ENCODE measurements at regions not wholly inside any gene's neighbourhood (a gene's known extent, or its start where the extent isn't known, plus 50 kb on each side); places are given as distances from the start of the nearest gene placed in this dataset.
"Not testable (repeated sequence)": the region's sequence is repeated elsewhere in the genome, so short reads cannot be mapped to it uniquely, and the experiment has no call there.

DNA sequence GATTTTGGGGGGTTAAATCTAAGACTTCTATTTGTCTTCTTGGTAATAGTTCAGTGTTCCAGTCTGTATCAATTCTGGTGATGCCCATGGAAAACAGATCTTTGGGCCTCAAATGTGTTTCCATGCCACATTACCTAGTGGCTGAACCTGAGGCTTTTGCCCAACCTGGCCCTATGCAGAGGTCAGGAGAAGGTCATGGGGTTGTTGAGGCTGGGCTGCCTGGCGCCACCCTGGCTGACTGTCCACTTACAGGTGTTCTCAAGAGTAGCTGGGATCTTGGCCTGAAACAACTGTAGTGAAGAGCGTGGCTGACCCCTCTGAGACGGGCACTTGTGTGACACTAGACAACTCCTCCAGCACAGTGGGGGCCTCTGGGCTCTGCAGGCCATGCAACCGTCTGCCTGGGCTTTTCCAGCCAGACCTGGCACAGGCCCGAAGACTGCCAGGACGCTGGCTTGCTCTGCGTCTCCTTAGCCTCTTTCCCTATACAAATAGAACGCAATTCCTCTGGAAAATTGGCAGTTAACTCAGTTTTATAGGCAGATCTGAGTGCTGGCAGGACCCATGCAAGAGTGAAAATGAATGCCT is 127.8 kb downstream of the TRIM43 start:
- WGBS, 2 donors = 85 to 91% methylated on average over 8 of the region's 8 CpGs
- no peaks in the 10 kb centered on the region for H3K9me3 ChIP-seq
- no peak for DNase-seq
- no peaks in the 10 kb centered on the region for H3K4me1 ChIP-seq
- TF ChIP-seq EP300 (IDR thresholded peaks at IDR 0.05) (no peak), CTCF (IDR thresholded peaks at IDR 0.05) (no peak), POLR2A (IDR thresholded peaks at IDR 0.05) (no peak), POLR2AphosphoS5 (IDR thresholded peaks at IDR 0.05) (no peak)
- H3K27me3 ChIP-seq = no peaks in the 10 kb centered on the region
- H3K4me3 ChIP-seq = no peak overlapping the region
- intact Hi-C loops (cut with DNase I) = no loop called here
- no peak overlapping the region for H3K27ac ChIP-seq
- H3K36me3 ChIP-seq = no peaks in the 10 kb centered on the region

- intact Hi-C loops (cut with DNase I) = no loop called here
- WGBS, 2 donors = 93 to 95% methylated on average over 8 of the region's 8 CpGs
- TF ChIP-seq EP300 (IDR thresholded peaks at IDR 0.05) (no peak), CTCF (IDR thresholded peaks at IDR 0.05) (no peak), POLR2AphosphoS5 (IDR thresholded peaks at IDR 0.05) (no peak), POLR2A (IDR thresholded peaks at IDR 0.05) (no peak)
These were observed 129.9 kb downstream of the TRIM43 start for GRCh38 chr2:95721726-95722125.

DNA sequence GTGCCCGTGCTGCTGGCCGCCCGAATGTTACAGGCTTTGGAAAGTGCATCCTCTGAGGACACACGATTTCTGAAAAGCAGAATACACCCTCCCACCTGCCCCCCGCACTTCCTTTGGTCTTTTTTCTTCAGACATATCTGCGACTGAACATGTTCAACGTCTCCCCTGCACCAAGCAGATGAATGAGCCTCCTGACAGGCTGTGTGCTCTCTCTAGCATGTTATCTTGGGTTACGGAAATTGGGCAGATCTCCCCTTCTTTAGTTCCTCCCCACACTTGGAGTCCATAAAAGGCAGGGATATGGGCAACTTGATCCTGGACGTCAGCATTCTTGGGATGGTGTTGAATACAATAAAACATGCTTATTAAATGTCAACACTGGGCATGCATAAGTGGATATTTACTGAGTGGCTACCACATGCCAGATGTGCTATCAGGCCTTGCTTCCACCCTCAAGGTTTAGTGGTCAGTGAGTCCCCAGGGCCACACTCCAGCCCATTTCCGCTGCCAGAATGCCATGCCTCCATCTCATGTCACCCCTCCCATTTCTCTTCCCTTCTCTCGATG is 130.4 kb downstream of the TRIM43 start:
- TF ChIP-seq POLR2A (IDR thresholded peaks at IDR 0.05) = no peak
- no peak for TF ChIP-seq POLR2AphosphoS5 (IDR thresholded peaks at IDR 0.05)
- TF ChIP-seq CTCF (IDR thresholded peaks at IDR 0.05) = no peak
- TF ChIP-seq EP300 (IDR thresholded peaks at IDR 0.05) = no peak
- intact Hi-C loops (cut with DNase I) = no loop called here
- 88% methylated on average over 11 of the region's 11 CpGs for WGBS, 2 donors

More at GRCh38 chr2:95721726-95722125, 129.9 kb downstream of the TRIM43 start:
- Histone ChIP-seq H3K4me3 (no peak overlapping the region), H3K4me1 (no peaks in the 10 kb centered on the region), H3K9me3 (no peaks in the 10 kb centered on the region), H3K27me3 (no peaks in the 10 kb centered on the region), H3K27ac (no peak overlapping the region), H3K36me3 (no peaks in the 10 kb centered on the region)
- no peak for DNase-seq

GRCh38 chr2:95723627-95724210 is 131.9 kb downstream of the TRIM43 start:
- intact Hi-C loops (cut with DNase I); H3K27me3 ChIP-seq; H3K27ac ChIP-seq; DNase-seq; H3K36me3 ChIP-seq; H3K4me3 ChIP-seq; H3K9me3 ChIP-seq; H3K4me1 ChIP-seq: not testable (repeated sequence)
- WGBS, 2 donors = 78 to 88% methylated on average over 4 of the region's 4 CpGs

More for the DNA sequence above, 130.4 kb downstream of the TRIM43 start:
- no peak overlapping the region for H3K27ac ChIP-seq
- H3K4me3 ChIP-seq = no peak overlapping the region
- H3K27me3 ChIP-seq = no peaks in the 10 kb centered on the region
- no peaks in the 10 kb centered on the region for H3K36me3 ChIP-seq
- no peaks in the 10 kb centered on the region for H3K4me1 ChIP-seq
- DNase-seq = no peak
- H3K9me3 ChIP-seq = no peaks in the 10 kb centered on the region

DNA sequence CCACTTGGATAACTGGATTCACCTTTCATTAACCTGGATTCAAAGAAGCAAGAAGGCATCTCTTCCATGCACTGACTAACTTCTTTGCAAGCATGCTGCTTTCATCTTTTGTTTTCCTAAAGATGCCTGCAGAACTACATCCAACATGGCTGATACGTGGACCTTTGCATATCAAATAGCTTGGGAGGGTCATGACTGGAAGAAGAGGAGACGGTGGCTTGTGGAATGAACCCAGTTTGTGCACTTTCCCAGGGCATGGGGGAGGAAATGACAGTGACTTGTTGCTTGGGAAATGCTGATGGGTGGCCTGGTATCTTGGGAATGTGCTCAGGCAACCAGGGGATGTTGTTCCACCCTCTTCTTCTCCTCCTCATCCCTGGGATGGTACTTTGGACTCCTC is 133.4 kb downstream of the TRIM43 start:
- not testable (repeated sequence) for H3K4me1 ChIP-seq, H3K36me3 ChIP-seq, DNase-seq, H3K27me3 ChIP-seq, H3K4me3 ChIP-seq, H3K27ac ChIP-seq, H3K9me3 ChIP-seq
- intact Hi-C loops (cut with DNase I) = loop anchor here (5.0 kb wide), 1 partner anchor 313 kb away; no protein-coding TSS in a partner anchor
- WGBS, 2 donors = 76 to 86% methylated on average over 2 of the region's 2 CpGs

DNA sequence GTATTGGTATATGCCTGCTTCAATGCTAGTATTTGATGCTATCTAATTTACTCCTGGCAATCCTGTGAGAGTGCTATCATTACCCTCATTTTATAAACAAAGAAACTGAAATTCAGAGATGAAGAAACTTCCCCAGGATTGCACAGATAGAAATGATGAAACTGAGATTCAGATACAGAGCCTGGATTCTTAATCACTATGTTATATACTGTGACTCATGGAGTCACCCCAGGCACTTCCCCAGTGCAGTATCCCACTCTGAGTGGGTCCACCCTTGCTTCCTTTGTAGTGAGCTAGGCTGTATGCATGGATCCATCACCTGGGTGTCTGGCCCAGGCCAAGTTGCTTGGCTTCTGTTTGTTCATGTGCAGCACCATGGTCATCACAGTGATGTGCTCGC is 133.9 kb downstream of the TRIM43 start:
- H3K4me3 ChIP-seq, H3K27ac ChIP-seq, DNase-seq, H3K36me3 ChIP-seq, H3K4me1 ChIP-seq, H3K27me3 ChIP-seq, H3K9me3 ChIP-seq: not testable (repeated sequence)
- intact Hi-C loops (cut with DNase I) = loop anchor here (5.0 kb wide), 1 partner anchor 313 kb away; no protein-coding TSS in a partner anchor
- WGBS, 2 donors = 84 to 98% methylated on average over 1 of the region's 1 CpG

DNA sequence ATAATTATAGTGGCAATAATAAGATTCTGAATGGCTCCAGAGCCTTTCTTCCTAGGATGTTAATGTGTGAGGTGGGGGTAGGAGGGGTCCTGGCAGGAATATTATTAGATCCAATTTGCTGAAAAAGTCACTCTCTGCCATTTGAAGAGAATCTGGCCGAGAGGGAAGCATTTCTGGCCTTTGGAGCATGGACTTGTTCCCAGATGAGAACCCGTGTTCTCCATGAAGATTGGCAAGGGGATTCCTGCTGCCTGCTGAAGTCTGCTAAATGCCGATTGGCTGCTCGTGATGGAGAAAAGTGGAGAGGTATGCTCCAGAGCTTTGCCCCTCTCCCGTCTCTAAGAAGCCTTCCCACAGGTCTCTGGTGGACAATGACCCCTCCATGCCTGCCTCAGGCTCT is 135.6 kb downstream of the TRIM43 start:
- not testable (repeated sequence) for H3K36me3 ChIP-seq, H3K4me1 ChIP-seq, H3K4me3 ChIP-seq, DNase-seq, H3K9me3 ChIP-seq, H3K27me3 ChIP-seq, H3K27ac ChIP-seq
- intact Hi-C loops (cut with DNase I) = loop anchor here (5.0 kb wide), 1 partner anchor 315 kb away; no protein-coding TSS in a partner anchor
- 90 to 91% methylated on average over 5 of the region's 5 CpGs for WGBS, 2 donors
